PC-3 (cell line): ENCODE measurements at regions not wholly inside any gene's neighbourhood (a gene's known extent, or its start where the extent isn't known, plus 50 kb on each side); places are given as distances from the start of the nearest gene placed in this dataset.

Experiments used
- ATAC-seq: fragments of 200-7000 bp; cut with Tn5 transposase; 2 replicates; pipeline ENCODE4 v1.9.1; 2020; ENCODE audit warnings: mild to moderate bottlenecking, moderate library complexity
- BruUV-seq: library from RNA; stranded (reverse); fragments of 400-500 nt; replicated peaks from 2 replicates; lab custom pipeline; 2021; lab: Mats Ljungman, UMichigan
- CTCF ChIA-PET: fragments of 300-600 bp; sonication (Branson Sonifier 250); formaldehyde crosslinking; loops from one replicate; lab custom pipeline; 2022; ENCODE audit warnings: antibody characterized with exemption; lab: Charles Lee
- POLR2A ChIA-PET: fragments of 300-600 bp; sonication (Branson Sonifier 250); formaldehyde crosslinking; loops from one replicate; lab custom pipeline; 2022; ENCODE audit warnings: antibody characterized with exemption; ENCODE audit not compliant: unreplicated experiment; lab: Charles Lee
- DNase-seq: peaks from one replicate; pipeline ENCODE4 v3.0.0-alpha.2; 2015
- H2AFZ ChIP-seq: fragments of 300-600 bp; sonication (generic); 2 replicates; pipeline ENCODE4 v1.6.0; 2016; ENCODE audit warnings: antibody characterized with exemption, low read length
- H3F3A ChIP-seq: fragments of 300-600 bp; sonication (generic); one replicate; pipeline ENCODE4 v1.6.0; 2017; ENCODE audit warnings: antibody characterized with exemption, low read length, control low read depth, mild to moderate bottlenecking; ENCODE audit not compliant: unreplicated experiment
- H3K27ac ChIP-seq: fragments of 300-600 bp; sonication (generic); 2 replicates; pipeline ENCODE4 v1.5.1; 2016; ENCODE audit warnings: mild to moderate bottlenecking, low read length
- H3K27me3 ChIP-seq: fragments of 300-600 bp; sonication (generic); 2 replicates; pipeline ENCODE4 v1.6.1; 2016; ENCODE audit warnings: low read length, mixed read lengths
- H3K36me3 ChIP-seq: fragments of 300-600 bp; sonication (generic); 2 replicates; pipeline ENCODE4 v1.6.1; 2016; ENCODE audit warnings: low read depth, mixed run types, low read length, mixed read lengths
- H3K4me1 ChIP-seq: fragments of 300-600 bp; sonication (generic); 2 replicates; pipeline ENCODE4 v1.5.1; 2016; ENCODE audit warnings: low read length; ENCODE audit not compliant: insufficient read depth
- H3K4me2 ChIP-seq: fragments of 300-600 bp; sonication (generic); 2 replicates; pipeline ENCODE4 v1.6.0; 2016; ENCODE audit warnings: low read length
- H3K4me3 ChIP-seq: fragments of 300-600 bp; sonication (generic); 2 replicates; pipeline ENCODE4 v1.5.1; 2016; ENCODE audit warnings: mild to moderate bottlenecking, low read length, mixed read lengths
- H3K79me2 ChIP-seq: fragments of 300-600 bp; sonication (generic); 2 replicates; pipeline ENCODE4 v1.6.1; 2017; ENCODE audit warnings: low read length, mixed read lengths
- H3K9ac ChIP-seq: fragments of 300-600 bp; sonication (generic); 2 replicates; pipeline ENCODE4 v1.6.0; 2016; ENCODE audit warnings: mild to moderate bottlenecking, low read length
- H3K9me2 ChIP-seq: fragments of 300-600 bp; sonication (generic); replicated peaks from 2 replicates; pipeline ENCODE4 v1.6.1; 2016; ENCODE audit warnings: mixed run types, low read length, mixed read lengths
- H3K9me3 ChIP-seq: fragments of 300-600 bp; sonication (generic); 2 replicates; pipeline ENCODE4 v1.6.1; 2016; ENCODE audit warnings: low read length, mixed read lengths
- H4K20me1 ChIP-seq: fragments of 300-600 bp; sonication (generic); 2 replicates; pipeline ENCODE4 v1.6.1; 2016; ENCODE audit warnings: low read length, mixed read lengths
- EZH2 ChIP-seq: fragments of 300-600 bp; sonication (generic); IDR thresholded peaks from one replicate; pipeline ENCODE4 v1.6.1; 2017; ENCODE audit warnings: antibody characterized with exemption, mild to moderate bottlenecking, low read length; ENCODE audit not compliant: unreplicated experiment
- EZH2phosphoT487 ChIP-seq: fragments of 300-600 bp; sonication (generic); IDR thresholded peaks from 2 replicates; pipeline ENCODE4 v1.6.1; 2018; ENCODE audit warnings: mild to moderate bottlenecking, antibody characterized with exemption, low read length, borderline replicate concordance
- intact Hi-C: fragments of 100-400 bp; cut with micrococcal nuclease; formaldehyde crosslinking; loops from 2 replicates; pipeline ENCODE4 v1.9.0; 2023
- TF ChIP-seq, protein P1 (sequence below): fragments of 300-600 bp; sonication (generic); conservative IDR thresholded peaks from 2 replicates; pipeline ENCODE4 v1.5.1; 2017; ENCODE audit warnings: antibody characterized with exemption, low read depth, mild to moderate bottlenecking, low read length

DNA sequence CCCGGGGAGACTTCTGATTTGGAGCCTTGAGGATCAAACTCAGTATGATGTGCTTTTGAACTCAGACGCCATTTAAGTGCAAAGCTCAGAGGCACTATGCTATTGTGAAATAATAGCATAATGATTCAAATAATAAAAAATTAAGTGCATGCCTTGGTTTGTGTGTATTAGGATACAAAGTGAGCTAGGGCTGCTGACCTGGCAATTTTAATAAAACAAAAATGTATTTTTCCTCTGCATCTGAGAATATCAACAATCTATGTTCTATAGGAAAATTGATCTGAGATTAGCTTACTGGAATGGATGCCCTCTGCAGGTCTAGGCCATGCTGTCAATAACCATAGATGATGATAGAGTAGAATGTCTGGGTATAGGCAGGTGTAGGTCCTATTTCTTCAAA lies 278.8 kb downstream of the DCDC2C start:
- ChIA-PET CTCF (no interaction called here), POLR2A (no interaction called here)
- no peaks in the 10 kb centered on the region for H3K4me1 ChIP-seq
- H3K9me2 ChIP-seq: no peaks in the 10 kb centered on the region
- H2AFZ ChIP-seq: no peak overlapping the region
- no peaks in the 10 kb centered on the region for H3K79me2 ChIP-seq
- no peaks in the 10 kb centered on the region for H3K9me3 ChIP-seq
- H3K36me3 ChIP-seq: no peaks in the 10 kb centered on the region
- H3K4me2 ChIP-seq: no peak overlapping the region
- no peak overlapping the region for H3K9ac ChIP-seq
- no peak overlapping the region for H3K4me3 ChIP-seq
- no peaks in the 10 kb centered on the region for H3F3A ChIP-seq
- no peak for ATAC-seq
- H3K27me3 ChIP-seq: no peaks in the 10 kb centered on the region
- no peak overlapping the region for H3K27ac ChIP-seq
- no peak for DNase-seq
- intact Hi-C loops: no loop called here
- BruUV-seq: no TSS peak
- TF ChIP-seq, protein P1, sequence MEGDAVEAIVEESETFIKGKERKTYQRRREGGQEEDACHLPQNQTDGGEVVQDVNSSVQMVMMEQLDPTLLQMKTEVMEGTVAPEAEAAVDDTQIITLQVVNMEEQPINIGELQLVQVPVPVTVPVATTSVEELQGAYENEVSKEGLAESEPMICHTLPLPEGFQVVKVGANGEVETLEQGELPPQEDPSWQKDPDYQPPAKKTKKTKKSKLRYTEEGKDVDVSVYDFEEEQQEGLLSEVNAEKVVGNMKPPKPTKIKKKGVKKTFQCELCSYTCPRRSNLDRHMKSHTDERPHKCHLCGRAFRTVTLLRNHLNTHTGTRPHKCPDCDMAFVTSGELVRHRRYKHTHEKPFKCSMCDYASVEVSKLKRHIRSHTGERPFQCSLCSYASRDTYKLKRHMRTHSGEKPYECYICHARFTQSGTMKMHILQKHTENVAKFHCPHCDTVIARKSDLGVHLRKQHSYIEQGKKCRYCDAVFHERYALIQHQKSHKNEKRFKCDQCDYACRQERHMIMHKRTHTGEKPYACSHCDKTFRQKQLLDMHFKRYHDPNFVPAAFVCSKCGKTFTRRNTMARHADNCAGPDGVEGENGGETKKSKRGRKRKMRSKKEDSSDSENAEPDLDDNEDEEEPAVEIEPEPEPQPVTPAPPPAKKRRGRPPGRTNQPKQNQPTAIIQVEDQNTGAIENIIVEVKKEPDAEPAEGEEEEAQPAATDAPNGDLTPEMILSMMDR: no peak
- TF ChIP-seq EZH2phosphoT487: no peak
- no peak for TF ChIP-seq EZH2
- no peaks in the 10 kb centered on the region for H4K20me1 ChIP-seq

DNA sequence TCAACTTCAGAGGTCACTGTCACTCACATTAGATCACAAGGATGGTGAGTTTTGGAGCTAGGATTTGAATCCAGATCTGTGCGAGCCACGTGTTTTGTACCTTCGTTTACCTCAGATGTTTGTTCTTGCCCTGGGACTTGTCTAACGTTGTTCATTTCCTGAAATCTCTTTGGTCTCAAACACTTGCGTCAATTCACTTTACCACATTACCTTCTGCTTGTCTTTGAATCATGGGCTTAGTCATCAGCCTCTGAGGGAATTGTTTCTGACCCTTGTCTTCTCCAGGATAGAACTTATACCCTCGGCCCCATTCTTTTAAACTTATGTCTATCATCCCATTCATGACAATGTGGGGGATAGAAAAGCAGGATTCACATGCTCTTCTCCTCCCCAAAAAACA lies 282.7 kb downstream of the DCDC2C start:
- Histone ChIP-seq H3K9me3 (no peaks in the 10 kb centered on the region), H3K4me2 (no peak overlapping the region), H3K4me1 (no peaks in the 10 kb centered on the region), H4K20me1 (no peaks in the 10 kb centered on the region), H3K4me3 (no peak overlapping the region), H2AFZ (no peak overlapping the region), H3K36me3 (no peaks in the 10 kb centered on the region), H3K27ac (no peak overlapping the region), H3K27me3 (no peaks in the 10 kb centered on the region), H3K79me2 (no peaks in the 10 kb centered on the region), H3F3A (no peaks in the 10 kb centered on the region), H3K9me2 (no peaks in the 10 kb centered on the region), H3K9ac (no peak overlapping the region)
- ChIA-PET POLR2A (no interaction called here), CTCF (no interaction called here)
- no peak for ATAC-seq
- intact Hi-C loops: no loop called here
- TF ChIP-seq EZH2 (no peak), EZH2phosphoT487 (no peak)
- TF ChIP-seq, protein P1: no peak
- DNase-seq: peak; percentile 15
- BruUV-seq: no TSS peak

- POLR2A ChIA-PET: no interaction called here
- H3K4me2 ChIP-seq: no peak overlapping the region
- H3K9me2 ChIP-seq: no peaks in the 10 kb centered on the region
- H3K9ac ChIP-seq: no peak overlapping the region
- H3K27ac ChIP-seq: no peak overlapping the region
- DNase-seq (no peak), ATAC-seq (no peak)
- intact Hi-C loops: no loop called here
- H3K4me3 ChIP-seq: no peak overlapping the region
- H3K79me2 ChIP-seq: no peaks in the 10 kb centered on the region
- CTCF ChIA-PET: no interaction called here
- H4K20me1 ChIP-seq: no peaks in the 10 kb centered on the region
- no TSS peak for BruUV-seq
- no peaks in the 10 kb centered on the region for H3K4me1 ChIP-seq
- H3K27me3 ChIP-seq: no peaks in the 10 kb centered on the region
- H3F3A ChIP-seq: no peaks in the 10 kb centered on the region
- TF ChIP-seq EZH2 (no peak), EZH2phosphoT487 (no peak)
- TF ChIP-seq, protein P1: no peak
- no peak overlapping the region for H2AFZ ChIP-seq
- no peaks in the 10 kb centered on the region for H3K36me3 ChIP-seq
- no peaks in the 10 kb centered on the region for H3K9me3 ChIP-seq
Observed at GRCh38 chr2:3986530-3987258, 283.3 kb downstream of the DCDC2C start.
